Cardiac muscle cell (in vitro differentiated cells and primary cell): ENCODE measurements at regions not wholly inside any gene's neighbourhood (a gene's known extent, or its start where the extent isn't known, plus 50 kb on each side); places are given as distances from the start of the nearest gene placed in this dataset.

Experiments used
- DNase-seq, 2 donors: peaks; one replicate each; pipeline versions ENCODE4 v3.0.0 to v3.0.0-alpha.2; 2010 to 2017; ENCODE audit warnings: low read depth in 1 of 2, low spot score in 1 of 2
- H3K27ac ChIP-seq: fragments of 200-600 bp; sonication (generic); 2 replicates; pipeline ENCODE4 v1.5.1; 2016
- H3K27me3 ChIP-seq: fragments of 200-600 bp; sonication (generic); 2 replicates; pipeline ENCODE4 v1.6.0; 2016; ENCODE audit warnings: control low read depth
- H3K36me3 ChIP-seq: fragments of 200-600 bp; sonication (generic); 2 replicates; pipeline ENCODE4 v1.5.1; 2016; ENCODE audit warnings: control low read depth
- H3K4me1 ChIP-seq: fragments of 200-600 bp; sonication (generic); 2 replicates; pipeline ENCODE4 v1.8.1; 2017; ENCODE audit warnings: low read depth, mild to moderate bottlenecking, mixed run types
- H3K4me3 ChIP-seq: fragments of 200-600 bp; sonication (generic); 2 replicates; pipeline ENCODE4 v1.5.1; 2016; ENCODE audit warnings: mild to moderate bottlenecking
- H3K9me3 ChIP-seq: fragments of 200-600 bp; sonication (generic); 2 replicates; pipeline ENCODE4 v1.5.1; 2017; ENCODE audit warnings: low read depth, mild to moderate bottlenecking, control low read depth
- TF ChIP-seq, protein P1 (sequence below): IDR thresholded peaks from 2 replicates; pipeline ENCODE4 v1.5.1; 2012; ENCODE audit warnings: low read depth, mild to moderate bottlenecking, low read length

DNA sequence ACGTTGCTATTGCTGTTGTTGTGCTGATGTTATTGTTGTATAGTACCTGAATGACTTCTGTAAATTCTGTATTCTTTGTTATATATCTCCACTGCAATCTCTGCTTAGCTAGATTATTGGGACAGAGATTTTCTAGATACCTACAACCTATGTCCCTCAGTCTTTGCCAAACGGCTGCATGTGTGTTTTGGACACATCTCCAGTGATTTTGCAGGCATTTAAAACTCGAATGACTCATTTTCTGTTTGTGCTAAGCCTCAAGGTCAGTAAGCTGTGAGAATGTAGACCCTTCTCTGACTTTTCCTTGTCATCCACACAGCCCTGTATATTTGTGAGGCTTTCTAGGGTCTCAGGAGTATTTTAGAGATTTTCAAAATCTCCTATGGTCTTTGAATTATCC is 410.7 kb downstream of the POM121L12 start:
- H3K36me3 ChIP-seq: no peaks in the 10 kb centered on the region
- H3K27ac ChIP-seq: no peak overlapping the region
- H3K27me3 ChIP-seq: no peaks in the 10 kb centered on the region
- TF ChIP-seq, protein P1, sequence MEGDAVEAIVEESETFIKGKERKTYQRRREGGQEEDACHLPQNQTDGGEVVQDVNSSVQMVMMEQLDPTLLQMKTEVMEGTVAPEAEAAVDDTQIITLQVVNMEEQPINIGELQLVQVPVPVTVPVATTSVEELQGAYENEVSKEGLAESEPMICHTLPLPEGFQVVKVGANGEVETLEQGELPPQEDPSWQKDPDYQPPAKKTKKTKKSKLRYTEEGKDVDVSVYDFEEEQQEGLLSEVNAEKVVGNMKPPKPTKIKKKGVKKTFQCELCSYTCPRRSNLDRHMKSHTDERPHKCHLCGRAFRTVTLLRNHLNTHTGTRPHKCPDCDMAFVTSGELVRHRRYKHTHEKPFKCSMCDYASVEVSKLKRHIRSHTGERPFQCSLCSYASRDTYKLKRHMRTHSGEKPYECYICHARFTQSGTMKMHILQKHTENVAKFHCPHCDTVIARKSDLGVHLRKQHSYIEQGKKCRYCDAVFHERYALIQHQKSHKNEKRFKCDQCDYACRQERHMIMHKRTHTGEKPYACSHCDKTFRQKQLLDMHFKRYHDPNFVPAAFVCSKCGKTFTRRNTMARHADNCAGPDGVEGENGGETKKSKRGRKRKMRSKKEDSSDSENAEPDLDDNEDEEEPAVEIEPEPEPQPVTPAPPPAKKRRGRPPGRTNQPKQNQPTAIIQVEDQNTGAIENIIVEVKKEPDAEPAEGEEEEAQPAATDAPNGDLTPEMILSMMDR: no peak
- no peaks in the 10 kb centered on the region for H3K9me3 ChIP-seq
- no peaks in the 10 kb centered on the region for H3K4me1 ChIP-seq
- no peak for DNase-seq
- no peak overlapping the region for H3K4me3 ChIP-seq

DNA sequence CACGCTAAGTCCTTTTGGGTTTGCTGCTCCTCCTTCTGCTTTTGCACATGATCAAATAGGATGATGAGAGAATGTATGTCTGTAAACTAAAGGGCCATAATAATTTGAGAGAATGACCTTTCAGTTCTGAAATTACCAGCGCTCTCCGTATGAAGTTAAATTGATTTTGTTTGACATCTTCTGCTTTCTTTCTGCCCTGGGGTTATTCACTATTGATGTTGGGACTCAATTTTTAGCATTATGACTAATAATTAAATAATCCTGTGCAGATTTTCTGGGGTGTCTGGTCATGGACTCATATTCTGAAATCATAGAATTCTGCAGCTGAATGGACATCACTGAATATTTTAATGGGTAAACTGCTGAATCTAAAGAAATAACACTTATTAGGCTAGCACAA is 423.2 kb downstream of the POM121L12 start:
- H3K9me3 ChIP-seq: no peaks in the 10 kb centered on the region
- TF ChIP-seq, protein P1: no peak
- H3K4me1 ChIP-seq: no peaks in the 10 kb centered on the region
- no peaks in the 10 kb centered on the region for H3K36me3 ChIP-seq
- no peak overlapping the region for H3K27ac ChIP-seq
- H3K4me3 ChIP-seq: no peak overlapping the region
- no peak for DNase-seq
- H3K27me3 ChIP-seq: no peaks in the 10 kb centered on the region

DNA sequence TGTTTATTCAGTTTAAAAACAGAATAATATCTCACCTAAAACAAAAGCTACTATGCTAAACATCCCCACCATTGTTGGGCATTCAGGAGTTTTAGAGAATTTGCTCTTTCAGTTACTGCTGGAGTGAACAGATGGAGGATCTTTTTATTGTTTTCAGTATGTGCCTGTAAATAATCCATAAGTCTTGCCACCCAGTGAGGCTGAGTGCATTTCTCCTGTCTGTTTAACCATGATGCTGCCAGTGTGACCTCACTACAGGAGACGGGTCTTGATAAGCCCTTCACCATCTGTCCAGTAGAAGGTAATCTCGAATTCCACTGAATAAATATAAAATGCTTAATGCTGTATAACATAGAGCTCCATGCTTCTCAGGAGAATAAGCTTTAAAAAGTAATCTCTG is 430.9 kb downstream of the POM121L12 start:
- DNase-seq: no peak
- no peak overlapping the region for H3K27ac ChIP-seq
- no peak overlapping the region for H3K4me3 ChIP-seq
- no peaks in the 10 kb centered on the region for H3K4me1 ChIP-seq
- H3K36me3 ChIP-seq: no peaks in the 10 kb centered on the region
- no peaks in the 10 kb centered on the region for H3K27me3 ChIP-seq
- TF ChIP-seq, protein P1: no peak
- H3K9me3 ChIP-seq: no peaks in the 10 kb centered on the region

DNA sequence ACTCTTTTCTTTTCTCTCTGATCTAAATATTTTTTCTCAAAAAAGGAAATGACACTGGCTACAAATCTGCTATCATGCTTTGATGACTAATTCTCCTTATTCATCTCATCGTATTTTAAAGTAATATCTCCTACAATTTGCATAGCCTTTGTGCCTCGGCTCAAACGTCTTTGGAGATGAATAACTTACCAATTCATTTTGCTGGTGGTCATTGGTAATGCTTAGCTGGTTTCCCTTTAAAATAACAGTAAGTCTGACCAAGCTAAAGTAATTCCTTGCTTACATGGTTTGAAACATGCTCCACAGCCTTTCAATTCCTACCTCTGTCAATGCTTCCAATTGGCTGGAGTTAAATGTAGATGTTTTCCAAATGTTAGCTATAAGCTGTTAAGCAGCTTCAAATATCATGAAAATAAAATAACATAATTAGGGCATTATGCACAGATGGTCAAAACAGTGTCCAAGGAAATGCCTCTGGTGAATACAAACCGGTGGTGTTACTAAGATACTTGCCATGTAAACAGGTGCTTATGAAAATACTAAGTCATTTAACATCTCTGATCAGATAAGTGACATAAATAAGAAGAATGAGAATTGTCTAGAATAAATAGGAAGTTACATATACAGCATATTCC is 435.0 kb downstream of the POM121L12 start:
- Histone ChIP-seq H3K36me3 (no peaks in the 10 kb centered on the region), H3K27me3 (no peaks in the 10 kb centered on the region), H3K4me3 (no peak overlapping the region), H3K27ac (no peak overlapping the region), H3K9me3 (no peaks in the 10 kb centered on the region), H3K4me1 (no peaks in the 10 kb centered on the region)
- DNase-seq: no peak
- TF ChIP-seq, protein P1: no peak

DNA sequence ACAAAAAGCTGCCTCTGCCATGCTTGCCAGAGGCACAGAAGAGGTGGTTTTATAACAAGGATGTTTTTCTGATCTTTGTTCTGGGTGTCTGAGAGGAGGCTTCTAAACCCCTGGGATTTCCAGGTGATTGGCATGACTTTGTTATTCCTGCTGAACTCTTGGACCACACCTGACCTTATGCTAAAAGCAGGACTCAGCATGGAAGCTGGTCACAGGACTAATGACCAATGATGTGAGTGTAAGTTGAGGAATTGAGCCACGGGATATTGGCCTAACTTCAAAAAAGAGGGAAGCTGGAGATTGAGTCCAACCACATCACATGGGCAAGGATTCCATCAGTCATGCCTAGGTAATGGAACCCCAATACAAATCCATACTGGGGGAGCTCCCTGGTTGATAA is 437.9 kb downstream of the POM121L12 start:
- no peaks in the 10 kb centered on the region for H3K4me1 ChIP-seq
- H3K4me3 ChIP-seq: no peak overlapping the region
- H3K9me3 ChIP-seq: no peaks in the 10 kb centered on the region
- TF ChIP-seq, protein P1: no peak
- H3K36me3 ChIP-seq: no peaks in the 10 kb centered on the region
- H3K27me3 ChIP-seq: no peaks in the 10 kb centered on the region
- no peak for DNase-seq
- H3K27ac ChIP-seq: no peak overlapping the region

DNA sequence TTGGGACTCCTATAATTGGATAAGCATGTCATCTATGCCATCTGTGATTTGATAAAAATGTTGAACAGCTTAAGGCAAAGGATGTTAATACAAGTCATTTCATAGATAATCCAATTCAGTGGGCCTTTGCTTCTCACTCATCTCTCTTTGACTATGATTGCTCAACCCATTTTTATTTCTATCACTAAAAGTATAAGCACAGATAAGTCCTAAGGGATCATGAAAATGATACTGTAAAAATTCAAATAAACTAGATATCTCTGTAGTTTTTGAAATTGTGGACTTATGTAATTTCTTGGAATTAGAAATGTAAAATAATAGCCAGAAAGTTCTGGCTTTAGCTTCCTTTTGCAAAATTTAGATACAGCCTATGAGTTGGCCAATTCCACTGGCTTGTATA is 440.3 kb downstream of the POM121L12 start:
- Histone ChIP-seq H3K27me3 (no peaks in the 10 kb centered on the region), H3K4me3 (no peak overlapping the region), H3K27ac (no peak overlapping the region), H3K36me3 (no peaks in the 10 kb centered on the region), H3K4me1 (no peaks in the 10 kb centered on the region), H3K9me3 (no peaks in the 10 kb centered on the region)
- TF ChIP-seq, protein P1: no peak
- DNase-seq: no peak
